Skeletal muscle satellite cell (primary cell): ENCODE measurements at regions not wholly inside any gene's neighbourhood (a gene's known extent, or its start where the extent isn't known, plus 50 kb on each side); places are given as distances from the start of the nearest gene placed in this dataset.

Experiments used
- H3K27me3 ChIP-seq: 2 replicates; pipeline ENCODE4 v1.7.0; 2013; ENCODE audit warnings: low read length; ENCODE audit not compliant: control insufficient read depth, insufficient read depth
- H3K36me3 ChIP-seq: 2 replicates; pipeline ENCODE4 v1.7.0; 2013; ENCODE audit warnings: mild to moderate bottlenecking, control low read depth, low read length; ENCODE audit not compliant: insufficient read depth
- H3K4me1 ChIP-seq: 2 replicates; pipeline ENCODE4 v1.7.0; 2013; ENCODE audit warnings: low read length; ENCODE audit not compliant: control insufficient read depth, insufficient read depth
- H3K4me2 ChIP-seq: 2 replicates; pipeline ENCODE4 v1.7.0; 2013; ENCODE audit warnings: mild to moderate bottlenecking, low read length
- H3K4me3 ChIP-seq: 2 replicates; pipeline ENCODE4 v1.7.0; 2013; ENCODE audit warnings: low read length
- H3K9ac ChIP-seq: 2 replicates; pipeline ENCODE4 v1.7.0; 2013; ENCODE audit warnings: mild to moderate bottlenecking, low read depth, low read length, moderate library complexity
- H3K9me3 ChIP-seq: replicated peaks from 2 replicates; pipeline ENCODE4 v1.7.0; 2013; ENCODE audit warnings: mild to moderate bottlenecking, control low read depth, low read length

DNA sequence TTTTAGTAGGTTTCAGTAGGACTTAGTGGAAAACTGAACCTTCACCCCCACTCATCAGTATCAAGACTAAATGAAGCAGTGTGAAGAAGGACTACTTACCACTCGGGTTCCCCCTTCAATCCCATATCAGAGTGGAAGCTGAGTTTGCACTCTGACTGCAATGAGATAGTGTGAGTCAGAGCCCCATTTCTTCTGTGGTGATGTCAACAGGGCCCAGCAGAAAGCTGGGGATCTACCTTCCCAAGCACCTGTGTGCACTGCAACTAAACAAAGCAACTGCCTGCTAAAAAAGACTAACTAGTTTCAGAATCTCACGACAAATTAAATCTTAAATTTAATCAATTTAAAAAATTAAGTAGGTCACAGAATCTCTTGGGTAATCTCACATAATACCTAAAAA lies 1837.0 kb upstream of the PCDH7 start:
- H3K4me3 ChIP-seq = no peak overlapping the region
- H3K9me3 ChIP-seq = no peaks in the 10 kb centered on the region
- H3K36me3 ChIP-seq = no peaks in the 10 kb centered on the region
- no peaks in the 10 kb centered on the region for H3K27me3 ChIP-seq
- H3K9ac ChIP-seq = no peak overlapping the region
- H3K4me1 ChIP-seq = peaks cover 17% of the 10 kb centered on the region
- no peak overlapping the region for H3K4me2 ChIP-seq

GRCh38 chr4:28886934-28887333 lies 1833.2 kb upstream of the PCDH7 start:
- no peak overlapping the region for H3K9ac ChIP-seq
- H3K36me3 ChIP-seq = no peaks in the 10 kb centered on the region
- H3K27me3 ChIP-seq = no peaks in the 10 kb centered on the region
- H3K9me3 ChIP-seq = no peaks in the 10 kb centered on the region
- no peak overlapping the region for H3K4me2 ChIP-seq
- no peak overlapping the region for H3K4me3 ChIP-seq
- peaks cover 8% of the 10 kb centered on the region for H3K4me1 ChIP-seq

GRCh38 chr4:28890949-28891775 lies 1829.0 kb upstream of the PCDH7 start:
- Histone ChIP-seq H3K9ac (no peak overlapping the region), H3K9me3 (no peaks in the 10 kb centered on the region), H3K4me2 (no peak overlapping the region), H3K36me3 (no peaks in the 10 kb centered on the region), H3K27me3 (no peaks in the 10 kb centered on the region), H3K4me3 (no peak overlapping the region), H3K4me1 (peaks cover 8% of the 10 kb centered on the region)

DNA sequence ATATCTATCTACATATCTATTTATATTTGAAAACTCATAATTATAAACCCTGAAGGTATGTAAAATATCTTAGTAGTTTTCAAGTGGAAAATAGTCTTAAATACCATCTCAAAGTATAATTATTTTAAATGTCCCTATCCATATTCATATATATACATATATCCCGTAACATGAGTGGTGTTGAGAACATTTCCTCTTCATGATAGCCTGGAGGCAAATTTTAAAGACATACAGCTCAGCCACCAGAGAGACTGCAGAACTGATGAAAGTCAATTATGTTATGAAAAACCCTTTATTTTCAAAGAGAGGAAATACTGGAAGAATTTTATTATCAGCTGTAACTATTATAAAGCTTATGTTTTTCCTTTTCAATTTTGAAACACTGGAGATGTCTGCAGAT lies 1806.7 kb upstream of the PCDH7 start:
- Histone ChIP-seq H3K9me3 (no peaks in the 10 kb centered on the region), H3K4me3 (no peak overlapping the region), H3K36me3 (no peaks in the 10 kb centered on the region), H3K9ac (no peak overlapping the region), H3K4me1 (no peaks in the 10 kb centered on the region), H3K4me2 (no peak overlapping the region), H3K27me3 (no peaks in the 10 kb centered on the region)

GRCh38 chr4:28916585-28916984 lies 1803.6 kb upstream of the PCDH7 start:
- Histone ChIP-seq H3K9ac (no peak overlapping the region), H3K27me3 (no peaks in the 10 kb centered on the region), H3K4me1 (no peaks in the 10 kb centered on the region), H3K36me3 (no peaks in the 10 kb centered on the region), H3K4me3 (no peak overlapping the region), H3K4me2 (no peak overlapping the region), H3K9me3 (no peaks in the 10 kb centered on the region)

- no peaks in the 10 kb centered on the region for H3K9me3 ChIP-seq
- H3K27me3 ChIP-seq = no peaks in the 10 kb centered on the region
- H3K36me3 ChIP-seq = no peaks in the 10 kb centered on the region
- no peak overlapping the region for H3K9ac ChIP-seq
- no peaks in the 10 kb centered on the region for H3K4me1 ChIP-seq
- H3K4me3 ChIP-seq = no peak overlapping the region
- no peak overlapping the region for H3K4me2 ChIP-seq
Observed at GRCh38 chr4:28918871-28919270, 1801.3 kb upstream of the PCDH7 start.

DNA sequence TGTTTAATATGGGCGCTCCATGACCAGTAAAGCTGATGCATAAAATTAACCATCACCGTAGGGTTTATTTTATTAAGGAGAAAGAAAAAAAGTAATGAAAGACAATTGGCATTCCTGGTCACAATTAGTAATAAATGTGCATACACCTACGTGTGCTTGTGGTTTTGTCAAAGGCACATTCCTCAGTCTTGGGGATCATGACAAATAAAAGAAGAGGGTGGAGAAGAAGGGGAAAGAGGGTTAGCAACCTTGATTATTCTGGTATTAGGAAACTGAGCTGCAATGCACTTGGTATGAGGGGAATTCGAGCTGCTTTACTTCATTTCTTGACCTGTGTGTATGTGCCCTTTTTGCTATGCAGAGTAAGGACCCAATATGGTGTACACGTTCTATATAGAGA lies 1798.3 kb upstream of the PCDH7 start:
- Histone ChIP-seq H3K4me3 (no peak overlapping the region), H3K9me3 (no peaks in the 10 kb centered on the region), H3K27me3 (no peaks in the 10 kb centered on the region), H3K4me1 (no peaks in the 10 kb centered on the region), H3K9ac (no peak overlapping the region), H3K4me2 (no peak overlapping the region), H3K36me3 (no peaks in the 10 kb centered on the region)

GRCh38 chr4:28926156-28926555 lies 1794.0 kb upstream of the PCDH7 start:
- H3K9ac ChIP-seq = no peak overlapping the region
- H3K36me3 ChIP-seq = no peaks in the 10 kb centered on the region
- H3K27me3 ChIP-seq = no peaks in the 10 kb centered on the region
- H3K4me3 ChIP-seq = no peak overlapping the region
- H3K9me3 ChIP-seq = no peaks in the 10 kb centered on the region
- no peaks in the 10 kb centered on the region for H3K4me1 ChIP-seq
- no peak overlapping the region for H3K4me2 ChIP-seq

GRCh38 chr4:28942631-28943030 lies 1777.5 kb upstream of the PCDH7 start:
- no peaks in the 10 kb centered on the region for H3K9me3 ChIP-seq
- no peak overlapping the region for H3K4me2 ChIP-seq
- no peak overlapping the region for H3K4me3 ChIP-seq
- no peaks in the 10 kb centered on the region for H3K27me3 ChIP-seq
- H3K9ac ChIP-seq = no peak overlapping the region
- no peaks in the 10 kb centered on the region for H3K4me1 ChIP-seq
- no peaks in the 10 kb centered on the region for H3K36me3 ChIP-seq

- H3K4me2 ChIP-seq = no peak overlapping the region
- no peaks in the 10 kb centered on the region for H3K9me3 ChIP-seq
- H3K36me3 ChIP-seq = no peaks in the 10 kb centered on the region
- no peak overlapping the region for H3K4me3 ChIP-seq
- no peak overlapping the region for H3K9ac ChIP-seq
- H3K4me1 ChIP-seq = no peaks in the 10 kb centered on the region
- no peaks in the 10 kb centered on the region for H3K27me3 ChIP-seq
Observed at GRCh38 chr4:28947374-28947773, 1772.8 kb upstream of the PCDH7 start.

- Histone ChIP-seq H3K4me1 (no peaks in the 10 kb centered on the region), H3K36me3 (no peaks in the 10 kb centered on the region), H3K9me3 (no peaks in the 10 kb centered on the region), H3K9ac (no peak overlapping the region), H3K27me3 (no peaks in the 10 kb centered on the region), H3K4me3 (no peak overlapping the region), H3K4me2 (no peak overlapping the region)
Observed at GRCh38 chr4:28948501-28948900, 1771.7 kb upstream of the PCDH7 start.

GRCh38 chr4:28966982-28967381 lies 1753.2 kb upstream of the PCDH7 start:
- H3K27me3 ChIP-seq = no peaks in the 10 kb centered on the region
- H3K9me3 ChIP-seq = no peaks in the 10 kb centered on the region
- H3K4me1 ChIP-seq = peaks cover 9% of the 10 kb centered on the region
- no peak overlapping the region for H3K9ac ChIP-seq
- H3K4me3 ChIP-seq = no peak overlapping the region
- H3K4me2 ChIP-seq = peak overlapping the region; percentile 17
- no peaks in the 10 kb centered on the region for H3K36me3 ChIP-seq
